MM.1S (cell line): ENCODE measurements at regions not wholly inside any gene's neighbourhood (a gene's known extent, or its start where the extent isn't known, plus 50 kb on each side); places are given as distances from the start of the nearest gene placed in this dataset.
"Not testable (repeated sequence)": the region's sequence is repeated elsewhere in the genome, so short reads cannot be mapped to it uniquely, and the experiment has no call there.

Experiments
- DNase-seq: peaks from one replicate; pipeline ENCODE4 v3.0.0-alpha.2; 2015
- H2AFZ ChIP-seq: fragments of 300-600 bp; sonication (generic); 2 replicates; pipeline ENCODE4 v1.6.0; 2016; ENCODE audit warnings: antibody characterized with exemption, low read length
- H3F3A ChIP-seq: fragments of 300-600 bp; sonication (generic); 2 replicates; pipeline ENCODE4 v1.6.1; 2016; ENCODE audit warnings: mild to moderate bottlenecking, antibody characterized with exemption, low read length, moderate library complexity, mixed read lengths; ENCODE audit not compliant: insufficient read depth
- H3K27ac ChIP-seq: fragments of 300-600 bp; sonication (generic); 2 replicates; pipeline ENCODE4 v1.5.1; 2016; ENCODE audit warnings: mild to moderate bottlenecking, low read length
- H3K27me3 ChIP-seq: fragments of 300-600 bp; sonication (generic); replicated peaks from 2 replicates; pipeline ENCODE4 v1.6.0; 2016; ENCODE audit warnings: low read length; ENCODE audit not compliant: insufficient read depth
- H3K36me3 ChIP-seq: fragments of 300-600 bp; sonication (generic); replicated peaks from 2 replicates; pipeline ENCODE4 v1.6.1; 2016; ENCODE audit warnings: mild to moderate bottlenecking, low read length, mixed read lengths; ENCODE audit not compliant: insufficient read depth
- H3K4me1 ChIP-seq: fragments of 300-600 bp; sonication (generic); 2 replicates; pipeline ENCODE4 v1.6.1; 2016; ENCODE audit warnings: low read length, mixed read lengths
- H3K4me2 ChIP-seq: fragments of 300-600 bp; sonication (generic); 2 replicates; pipeline ENCODE4 v1.6.0; 2016; ENCODE audit warnings: low read depth, low read length
- H3K4me3 ChIP-seq: fragments of 300-600 bp; sonication (generic); 2 replicates; pipeline ENCODE4 v1.5.1; 2016; ENCODE audit warnings: low read length, mixed read lengths
- H3K79me2 ChIP-seq: fragments of 300-600 bp; sonication (generic); 2 replicates; pipeline ENCODE4 v1.6.1; 2016; ENCODE audit warnings: mixed run types, low read length, mixed read lengths
- H3K9ac ChIP-seq: fragments of 300-600 bp; sonication (generic); 2 replicates; pipeline ENCODE4 v1.6.1; 2016; ENCODE audit warnings: low read length, mixed read lengths
- H3K9me2 ChIP-seq: fragments of 300-600 bp; sonication (generic); replicated peaks from 2 replicates; pipeline ENCODE4 v1.6.1; 2016; ENCODE audit warnings: mild to moderate bottlenecking, low read length, mixed read lengths; ENCODE audit not compliant: insufficient read depth
- H3K9me3 ChIP-seq: fragments of 300-600 bp; sonication (generic); replicated peaks from 2 replicates; pipeline ENCODE4 v1.6.1; 2016; ENCODE audit warnings: mild to moderate bottlenecking, low read length, mixed read lengths; ENCODE audit not compliant: insufficient read depth
- H4K20me1 ChIP-seq: fragments of 300-600 bp; sonication (generic); 2 replicates; pipeline ENCODE4 v1.6.1; 2016; ENCODE audit warnings: mild to moderate bottlenecking, low read length, moderate library complexity, mixed read lengths; ENCODE audit not compliant: insufficient read depth

DNA sequence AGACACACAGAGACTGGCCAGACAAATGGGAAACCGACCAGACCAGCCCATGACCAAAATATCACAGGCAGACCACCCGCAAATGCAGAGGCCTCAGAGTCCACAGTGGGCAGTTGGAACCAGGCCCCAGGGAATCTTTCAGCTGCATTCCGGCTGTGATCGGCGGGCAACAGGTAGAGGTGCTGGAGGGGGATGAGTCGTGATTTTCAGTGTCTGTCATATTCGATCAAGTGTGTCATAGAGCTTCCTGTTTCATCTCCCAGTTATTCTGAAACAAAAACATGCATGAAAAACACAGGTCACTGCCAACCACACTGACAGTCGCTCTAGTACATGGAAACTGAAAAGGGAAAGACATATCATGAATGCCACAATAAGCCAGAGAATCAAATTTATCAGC is 308.6 kb downstream of the BCL2L11 start:
- H4K20me1 ChIP-seq, H3K36me3 ChIP-seq, H3K9me3 ChIP-seq, H3K4me3 ChIP-seq, H3F3A ChIP-seq, H3K27me3 ChIP-seq, H2AFZ ChIP-seq, H3K4me1 ChIP-seq, H3K9me2 ChIP-seq, H3K4me2 ChIP-seq, H3K9ac ChIP-seq, DNase-seq: not testable (repeated sequence)
- H3K27ac ChIP-seq: peak overlapping the region; percentile 31; the same call in 1 of the 2 replicates
- H3K79me2 ChIP-seq: peaks cover 66% of the 10 kb centered on the region

DNA sequence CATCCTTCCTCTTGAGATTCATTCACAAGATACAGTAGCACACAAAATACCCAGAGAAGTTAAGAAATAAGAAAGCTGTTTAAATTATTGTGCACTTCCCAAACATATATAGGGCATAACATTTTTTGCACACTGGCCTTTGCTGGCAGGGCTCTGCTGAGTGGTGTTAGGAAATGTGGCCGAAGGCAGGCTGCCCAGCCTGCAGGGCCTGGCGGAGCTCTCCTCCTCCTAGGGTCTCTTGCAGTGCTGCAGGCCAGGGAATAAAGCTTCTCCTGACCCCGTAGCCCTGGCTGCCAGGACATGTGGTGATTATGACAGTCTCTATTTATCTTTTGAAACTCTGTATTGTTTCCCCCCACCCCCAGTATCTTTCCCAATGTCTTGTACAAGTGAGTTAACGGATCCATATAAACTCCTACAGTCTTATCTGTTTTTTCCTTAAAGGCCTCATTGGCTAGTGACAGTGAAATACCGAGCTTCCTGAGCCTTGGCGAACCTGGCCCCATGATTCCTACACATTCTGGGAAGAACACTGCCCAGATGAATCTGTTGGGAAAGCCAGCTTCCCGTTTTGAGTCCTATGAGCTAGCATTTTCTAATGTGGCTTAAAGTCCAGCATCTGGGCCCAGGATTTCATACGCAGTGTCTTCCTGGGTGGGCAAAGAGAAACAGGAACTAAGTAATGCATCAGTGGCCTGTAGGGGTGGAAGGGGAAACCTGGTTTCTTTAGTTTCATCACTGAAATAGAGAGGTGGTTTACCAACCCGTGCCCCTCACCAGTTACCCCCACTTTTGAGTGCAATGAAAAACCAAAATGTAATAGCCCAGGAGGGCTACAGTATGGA is 310.3 kb downstream of the BCL2L11 start:
- not testable (repeated sequence) for DNase-seq, H3K4me3 ChIP-seq, H3K27me3 ChIP-seq, H3K9me3 ChIP-seq, H3F3A ChIP-seq, H3K9me2 ChIP-seq, H2AFZ ChIP-seq, H3K27ac ChIP-seq, H3K36me3 ChIP-seq, H4K20me1 ChIP-seq, H3K4me2 ChIP-seq, H3K4me1 ChIP-seq, H3K9ac ChIP-seq
- peaks cover 64% of the 10 kb centered on the region for H3K79me2 ChIP-seq

GRCh38 chr2:111432423-111432822 is 311.7 kb downstream of the BCL2L11 start:
- DNase-seq, H3K4me1 ChIP-seq, H3K9me3 ChIP-seq, H3K27me3 ChIP-seq, H3K27ac ChIP-seq, H3K4me3 ChIP-seq, H3K36me3 ChIP-seq, H2AFZ ChIP-seq, H3K4me2 ChIP-seq, H3F3A ChIP-seq, H3K9me2 ChIP-seq, H4K20me1 ChIP-seq, H3K9ac ChIP-seq: not testable (repeated sequence)
- peaks cover 55% of the 10 kb centered on the region for H3K79me2 ChIP-seq

GRCh38 chr2:111432916-111433499 is 312.3 kb downstream of the BCL2L11 start:
- not testable (repeated sequence) for H3K9me2 ChIP-seq, H3K36me3 ChIP-seq, H4K20me1 ChIP-seq, H3K9me3 ChIP-seq, H3K27me3 ChIP-seq, H3K4me3 ChIP-seq, DNase-seq, H3K4me1 ChIP-seq, H3F3A ChIP-seq, H3K27ac ChIP-seq, H3K4me2 ChIP-seq, H2AFZ ChIP-seq, H3K9ac ChIP-seq
- peaks cover 52% of the 10 kb centered on the region for H3K79me2 ChIP-seq

- not testable (repeated sequence) for H3K4me1 ChIP-seq, H3K27ac ChIP-seq, H2AFZ ChIP-seq, H3K9me2 ChIP-seq, H3K36me3 ChIP-seq, H3K4me2 ChIP-seq, H3K9ac ChIP-seq, H3F3A ChIP-seq, H3K4me3 ChIP-seq, H3K27me3 ChIP-seq, H3K9me3 ChIP-seq, H4K20me1 ChIP-seq, DNase-seq
- peaks cover 42% of the 10 kb centered on the region for H3K79me2 ChIP-seq
These were observed 313.3 kb downstream of the BCL2L11 start for GRCh38 chr2:111433892-111434607.

DNA sequence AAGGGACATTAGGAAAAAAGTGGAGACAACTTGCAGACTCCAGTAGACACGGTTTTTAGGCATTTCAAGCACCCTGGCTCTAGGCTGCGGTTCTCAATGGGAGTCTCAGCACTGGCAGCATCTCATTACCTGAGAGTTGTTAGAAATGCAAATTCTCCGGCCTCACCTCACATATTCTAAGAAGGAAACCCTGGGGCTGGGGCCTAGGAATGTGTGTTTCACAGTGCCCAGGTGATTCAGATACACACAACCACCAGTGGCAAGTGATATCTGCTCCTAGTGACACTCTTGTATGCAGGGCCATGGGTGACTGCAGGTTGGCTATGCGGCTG is 313.9 kb downstream of the BCL2L11 start:
- H3K9ac ChIP-seq, DNase-seq, H3F3A ChIP-seq, H3K27ac ChIP-seq, H3K4me3 ChIP-seq, H3K36me3 ChIP-seq, H3K4me1 ChIP-seq, H3K4me2 ChIP-seq, H3K27me3 ChIP-seq, H2AFZ ChIP-seq, H4K20me1 ChIP-seq, H3K9me2 ChIP-seq, H3K9me3 ChIP-seq: not testable (repeated sequence)
- H3K79me2 ChIP-seq: peaks cover 40% of the 10 kb centered on the region

GRCh38 chr2:111435553-111436310 is 315.0 kb downstream of the BCL2L11 start:
- not testable (repeated sequence) for H3K4me3 ChIP-seq, H3K9ac ChIP-seq, H3K27me3 ChIP-seq, H3K27ac ChIP-seq, H2AFZ ChIP-seq, H4K20me1 ChIP-seq, H3K4me1 ChIP-seq, DNase-seq, H3K4me2 ChIP-seq, H3K36me3 ChIP-seq, H3F3A ChIP-seq, H3K9me3 ChIP-seq, H3K9me2 ChIP-seq
- peaks cover 39% of the 10 kb centered on the region for H3K79me2 ChIP-seq
